ENCODE measurements at regions not wholly inside any gene's neighbourhood (a gene's known extent, or its start where the extent isn't known, plus 50 kb on each side); places are given as distances from the start of the nearest gene placed in this dataset.

GRCh38 chr18:78246050-78246449, 733.6 kb upstream of the SALL3 start (continued):
- TF ChIP-seq GABPA (IDR thresholded peaks at IDR 0.05; ENCODE audit: low read depth, low read length) (no peak), GABPA (CRISPR knock-in tag; IDR thresholded peaks at IDR 0.05; ENCODE audit: low read depth) (no peak), ZNF788 (CRISPR knock-in tag; IDR thresholded peaks at IDR 0.05; ENCODE audit: borderline replicate concordance) (no peak), NR1H2 (CRISPR knock-in tag; IDR thresholded peaks at IDR 0.05; ENCODE audit: borderline replicate concordance, low read depth) (no peak), ZBED4 (CRISPR knock-in tag; IDR thresholded peaks at IDR 0.05; ENCODE audit: borderline replicate concordance) (no peak), NRL (CRISPR knock-in tag; IDR thresholded peaks at IDR 0.05; ENCODE audit: borderline replicate concordance) (no peak)

GRCh38 chr18:78246588-78246987, 733.0 kb upstream of the SALL3 start:
- ATAC-seq (no peak), FAIRE-seq (no peak), DNase-seq (ENCODE audit: low spot score) (no peak)
- no peaks in the 10 kb centered on the region for H3K9me3 ChIP-seq (ENCODE audit: low read length)
- WGBS (ENCODE audit: low lambda C conversion rate) = 49% methylated on average over 15 of the region's 17 CpGs
- no peaks in the 10 kb centered on the region for H3K36me3 ChIP-seq (replicated peaks in 1 of 2; ENCODE audit: control insufficient read depth in 1 of 2, insufficient read depth in 2 of 2, low read length in 2 of 2)
- no peaks in the 10 kb centered on the region for H4K20me1 ChIP-seq (ENCODE audit: insufficient read depth, low read length)
- ChIA-PET POLR2A (no interaction called here), CTCF (ENCODE audit: low intra/inter-chr PET ratio, low total read pairs) (no interaction called here)
- H3K4me3 ChIP-seq (replicated peaks in 1 of 3; ENCODE audit: insufficient read depth in 1 of 3, low read depth in 2 of 3, low read length in 3 of 3) = no peak overlapping the region
- no peaks in the 10 kb centered on the region for H3K79me2 ChIP-seq (ENCODE audit: insufficient read depth, low read length)
- no peak overlapping the region for H3K27ac ChIP-seq (ENCODE audit: extremely low read length, insufficient read depth, low read length)
- peaks cover 0 to 19% of the 10 kb centered on the region in 2 experiments; a peak in 3 of 5 replicates for H3K27me3 ChIP-seq (ENCODE audit: control insufficient read depth in 1 of 2, insufficient read depth in 2 of 2, low read length in 2 of 2)
- no peak overlapping the region for H3K4me2 ChIP-seq (ENCODE audit: low read depth, low read length)
- no peak for TF ChIP-seq ELF1 (CRISPR knock-in tag; IDR thresholded peaks at IDR 0.05)
- TF ChIP-seq SCMH1 (CRISPR knock-in tag; IDR thresholded peaks at IDR 0.05; ENCODE audit: borderline replicate concordance) = no peak
- TF ChIP-seq FOXO4 (CRISPR knock-in tag; conservative IDR thresholded peaks at IDR 0.05) = no peak
- no peak overlapping the region for H3K9ac ChIP-seq (ENCODE audit: insufficient read depth, low read depth, low read length)
- no peaks in the 10 kb centered on the region for H3K4me1 ChIP-seq (ENCODE audit: insufficient read depth, low read length)
- H2AFZ ChIP-seq (ENCODE audit: low read length) = no peak overlapping the region
- in situ Hi-C loops (cut with HindIII; ENCODE audit: extremely low pct_ligation_motif_present, low pct_unique_long_range_greater_than_20kb) = no loop called here
- BruUV-seq (replicated peaks) = no TSS peak
- intact Hi-C loops (cut with micrococcal nuclease; ENCODE audit: unreplicated experiment) = no loop called here

Data from HepG2 (cell line).